Activated CD8-positive, alpha-beta T cell treated with anti-CD3 and anti-CD28 coated beads for 36 hours (primary cell): ENCODE measurements at regions not wholly inside any gene's neighbourhood (a gene's known extent, or its start where the extent isn't known, plus 50 kb on each side); places are given as distances from the start of the nearest gene placed in this dataset.

Experiments used
- ATAC-seq: fragments of 200-7000 bp; cut with Tn5 transposase; one replicate; pipeline ENCODE4 v1.10.0; 2021; ENCODE audit warnings: mild to moderate bottlenecking, moderate library complexity
- CTCF ChIA-PET: fragments of 350-600 bp; sonication (Branson Sonifier 250); formaldehyde crosslinking; loops from one replicate; lab custom pipeline; 2021; ENCODE audit warnings: antibody characterized with exemption; lab: Charles Lee
- POLR2A ChIA-PET: fragments of 350-600 bp; sonication (Branson Sonifier 250); formaldehyde crosslinking; loops from one replicate; lab custom pipeline; 2021; ENCODE audit warnings: antibody characterized with exemption; lab: Charles Lee
- DNase-seq: peaks from one replicate; pipeline ENCODE4 v3.0.0-alpha.2; 2020
- H3K27ac Mint-ChIP-seq: one replicate; pipeline ENCODE4 v1.8.0; 2021; ENCODE audit warnings: mild to moderate bottlenecking, mixed read lengths
- H3K27me3 Mint-ChIP-seq: one replicate; pipeline ENCODE4 v1.8.0; 2021; ENCODE audit warnings: mixed read lengths
- H3K36me3 Mint-ChIP-seq: one replicate; pipeline ENCODE4 v1.8.0; 2021; ENCODE audit warnings: low read depth, mixed read lengths
- H3K4me1 Mint-ChIP-seq: one replicate; pipeline ENCODE4 v1.8.0; 2021; ENCODE audit warnings: low read depth, mixed read lengths
- H3K4me3 Mint-ChIP-seq: one replicate; pipeline ENCODE4 v1.8.0; 2021; ENCODE audit warnings: mild to moderate bottlenecking, moderate library complexity, mixed read lengths
- H3K9me3 Mint-ChIP-seq: one replicate; pipeline ENCODE4 v1.8.0; 2021; ENCODE audit warnings: mixed read lengths
- intact Hi-C: fragments of 100-400 bp; cut with micrococcal nuclease; formaldehyde crosslinking; loops from one replicate; pipeline ENCODE4 v1.10.0; 2022
- TF ChIP-seq, protein P1 (sequence below): fragments of 200-600 bp; IDR thresholded peaks from one replicate; pipeline ENCODE4 v1.8.0; 2022; ENCODE audit warnings: antibody characterized with exemption, mild to moderate bottlenecking

GRCh38 chr3:34405159-34405558 lies 606.7 kb downstream of the PDCD6IP start:
- intact Hi-C loops = no loop called here
- TF ChIP-seq, protein P1, sequence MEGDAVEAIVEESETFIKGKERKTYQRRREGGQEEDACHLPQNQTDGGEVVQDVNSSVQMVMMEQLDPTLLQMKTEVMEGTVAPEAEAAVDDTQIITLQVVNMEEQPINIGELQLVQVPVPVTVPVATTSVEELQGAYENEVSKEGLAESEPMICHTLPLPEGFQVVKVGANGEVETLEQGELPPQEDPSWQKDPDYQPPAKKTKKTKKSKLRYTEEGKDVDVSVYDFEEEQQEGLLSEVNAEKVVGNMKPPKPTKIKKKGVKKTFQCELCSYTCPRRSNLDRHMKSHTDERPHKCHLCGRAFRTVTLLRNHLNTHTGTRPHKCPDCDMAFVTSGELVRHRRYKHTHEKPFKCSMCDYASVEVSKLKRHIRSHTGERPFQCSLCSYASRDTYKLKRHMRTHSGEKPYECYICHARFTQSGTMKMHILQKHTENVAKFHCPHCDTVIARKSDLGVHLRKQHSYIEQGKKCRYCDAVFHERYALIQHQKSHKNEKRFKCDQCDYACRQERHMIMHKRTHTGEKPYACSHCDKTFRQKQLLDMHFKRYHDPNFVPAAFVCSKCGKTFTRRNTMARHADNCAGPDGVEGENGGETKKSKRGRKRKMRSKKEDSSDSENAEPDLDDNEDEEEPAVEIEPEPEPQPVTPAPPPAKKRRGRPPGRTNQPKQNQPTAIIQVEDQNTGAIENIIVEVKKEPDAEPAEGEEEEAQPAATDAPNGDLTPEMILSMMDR = no peak
- CTCF ChIA-PET = no interaction called here
- POLR2A ChIA-PET = no interaction called here
- H3K4me3 Mint-ChIP-seq = no peak overlapping the region
- H3K36me3 Mint-ChIP-seq = no peaks in the 10 kb centered on the region
- no peak overlapping the region for H3K27ac Mint-ChIP-seq
- DNase-seq (no peak), ATAC-seq (no peak)
- H3K27me3 Mint-ChIP-seq = no peaks in the 10 kb centered on the region
- H3K9me3 Mint-ChIP-seq = peaks cover 4% of the 10 kb centered on the region
- no peaks in the 10 kb centered on the region for H3K4me1 Mint-ChIP-seq

DNA sequence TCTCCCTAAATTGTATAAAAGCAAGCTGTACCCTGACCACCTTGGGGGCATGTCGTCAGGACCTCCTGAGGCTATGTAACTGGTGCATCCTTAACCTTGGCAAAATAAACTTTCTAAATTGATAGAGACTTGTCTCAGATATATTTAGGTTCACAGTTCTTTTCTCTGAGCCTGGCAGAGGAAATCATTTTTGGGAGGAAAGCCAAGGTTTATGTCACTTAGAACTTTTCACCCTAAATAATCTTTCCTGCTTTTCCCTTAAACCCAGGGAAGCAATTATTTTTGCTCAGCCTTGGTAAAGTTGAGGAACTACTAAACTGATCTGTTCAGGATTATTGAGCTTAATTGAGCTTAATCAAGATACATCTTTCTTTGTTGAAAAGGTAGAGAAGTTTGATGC lies 608.9 kb downstream of the PDCD6IP start:
- ChIA-PET CTCF (no interaction called here), POLR2A (no interaction called here)
- H3K36me3 Mint-ChIP-seq = no peaks in the 10 kb centered on the region
- no peak overlapping the region for H3K4me3 Mint-ChIP-seq
- no peak for DNase-seq
- no peak for ATAC-seq
- intact Hi-C loops = no loop called here
- TF ChIP-seq, protein P1 = no peak
- H3K27ac Mint-ChIP-seq = no peak overlapping the region
- H3K9me3 Mint-ChIP-seq = peaks cover 1% of the 10 kb centered on the region
- no peaks in the 10 kb centered on the region for H3K27me3 Mint-ChIP-seq
- H3K4me1 Mint-ChIP-seq = no peaks in the 10 kb centered on the region

GRCh38 chr3:34408088-34408487 lies 609.7 kb downstream of the PDCD6IP start:
- Mint-ChIP-seq H3K36me3 (no peaks in the 10 kb centered on the region), H3K4me3 (no peak overlapping the region), H3K27ac (no peak overlapping the region), H3K27me3 (no peaks in the 10 kb centered on the region), H3K9me3 (peaks cover 1% of the 10 kb centered on the region), H3K4me1 (no peaks in the 10 kb centered on the region)
- DNase-seq (no peak), ATAC-seq (no peak)
- intact Hi-C loops = no loop called here
- CTCF ChIA-PET = no interaction called here
- POLR2A ChIA-PET = no interaction called here
- TF ChIP-seq, protein P1 = no peak

DNA sequence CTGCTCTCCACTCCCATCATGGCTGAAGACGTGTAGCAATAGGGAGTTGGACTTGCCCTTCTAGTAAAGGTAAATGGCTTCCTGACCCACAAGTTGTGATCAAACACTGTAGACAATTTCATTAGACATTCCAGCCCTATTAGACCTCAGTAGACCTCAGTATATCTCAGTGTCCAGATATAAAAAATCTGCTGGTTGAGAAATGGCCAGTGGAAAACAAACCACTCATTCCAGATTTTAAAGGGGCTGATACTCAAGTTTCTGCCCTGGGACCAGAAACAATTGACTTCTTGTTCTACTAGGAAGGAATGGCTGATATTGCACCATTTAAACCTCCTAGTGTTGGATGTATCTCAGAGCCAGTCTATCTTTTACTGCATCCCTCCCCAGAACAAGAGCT lies 613.2 kb downstream of the PDCD6IP start:
- Mint-ChIP-seq H3K4me3 (no peak overlapping the region), H3K27ac (no peak overlapping the region), H3K36me3 (no peaks in the 10 kb centered on the region), H3K4me1 (no peaks in the 10 kb centered on the region), H3K27me3 (no peaks in the 10 kb centered on the region), H3K9me3 (no peaks in the 10 kb centered on the region)
- intact Hi-C loops = no loop called here
- TF ChIP-seq, protein P1 = no peak
- POLR2A ChIA-PET = no interaction called here
- CTCF ChIA-PET = no interaction called here
- ATAC-seq = no peak
- DNase-seq = no peak

- TF ChIP-seq, protein P1 = no peak
- Mint-ChIP-seq H3K4me1 (no peaks in the 10 kb centered on the region), H3K4me3 (no peak overlapping the region), H3K36me3 (no peaks in the 10 kb centered on the region), H3K27me3 (no peaks in the 10 kb centered on the region), H3K27ac (no peak overlapping the region), H3K9me3 (no peaks in the 10 kb centered on the region)
- DNase-seq (no peak), ATAC-seq (no peak)
- ChIA-PET POLR2A (no interaction called here), CTCF (no interaction called here)
- intact Hi-C loops = no loop called here
These were observed 621.4 kb downstream of the PDCD6IP start for GRCh38 chr3:34419801-34420200.
